GM21786 (cell line): ENCODE measurements at regions not wholly inside any gene's neighbourhood (a gene's known extent, or its start where the extent isn't known, plus 50 kb on each side); places are given as distances from the start of the nearest gene placed in this dataset.
"Not testable (repeated sequence)": the region's sequence is repeated elsewhere in the genome, so short reads cannot be mapped to it uniquely, and the experiment has no call there.

Experiments used
- ATAC-seq: cut with Tn5 transposase; IDR thresholded peaks from one replicate; pipeline ENCODE4 v1.9.1; 2021; ENCODE audit not compliant: unreplicated experiment

GRCh38 chr3:177495566-177495965 is 298.3 kb upstream of the TBL1XR1 start:
- no peak for ATAC-seq

GRCh38 chr3:177498037-177498857 is 301.0 kb upstream of the TBL1XR1 start:
- no peak for ATAC-seq

GRCh38 chr3:177499039-177499438 is 301.8 kb upstream of the TBL1XR1 start:
- ATAC-seq = not testable (repeated sequence)

DNA sequence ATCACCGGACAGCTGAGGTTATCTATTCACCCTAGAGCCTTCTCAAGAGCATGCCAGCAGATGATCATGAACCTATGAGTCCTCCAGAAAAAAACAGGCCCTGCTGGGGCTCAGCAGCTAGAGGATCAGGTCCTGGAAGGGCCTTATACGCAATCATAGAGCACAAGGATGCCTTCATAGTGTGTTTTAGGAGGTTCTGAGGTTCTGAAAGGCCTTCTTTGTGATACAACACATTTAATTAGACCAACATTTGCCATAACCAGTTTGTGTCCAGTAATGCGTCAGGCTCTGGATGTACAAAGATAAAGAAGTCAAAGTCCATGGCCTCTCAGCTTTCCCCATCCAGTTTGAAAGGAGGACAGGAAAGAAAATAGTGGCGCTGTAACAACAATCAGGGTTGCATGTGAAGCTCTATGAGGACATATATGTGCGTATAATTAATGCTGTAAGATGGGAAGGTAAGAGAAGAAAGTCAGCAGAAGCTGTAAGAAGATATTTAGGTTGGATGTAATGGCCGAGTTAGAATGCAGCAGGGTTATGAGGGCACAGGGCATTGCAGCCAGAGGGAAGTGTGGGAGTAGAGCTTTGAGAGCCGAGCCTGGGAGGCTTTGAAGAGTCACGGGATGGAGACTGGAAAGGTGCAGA is 302.6 kb upstream of the TBL1XR1 start:
- no peak for ATAC-seq

DNA sequence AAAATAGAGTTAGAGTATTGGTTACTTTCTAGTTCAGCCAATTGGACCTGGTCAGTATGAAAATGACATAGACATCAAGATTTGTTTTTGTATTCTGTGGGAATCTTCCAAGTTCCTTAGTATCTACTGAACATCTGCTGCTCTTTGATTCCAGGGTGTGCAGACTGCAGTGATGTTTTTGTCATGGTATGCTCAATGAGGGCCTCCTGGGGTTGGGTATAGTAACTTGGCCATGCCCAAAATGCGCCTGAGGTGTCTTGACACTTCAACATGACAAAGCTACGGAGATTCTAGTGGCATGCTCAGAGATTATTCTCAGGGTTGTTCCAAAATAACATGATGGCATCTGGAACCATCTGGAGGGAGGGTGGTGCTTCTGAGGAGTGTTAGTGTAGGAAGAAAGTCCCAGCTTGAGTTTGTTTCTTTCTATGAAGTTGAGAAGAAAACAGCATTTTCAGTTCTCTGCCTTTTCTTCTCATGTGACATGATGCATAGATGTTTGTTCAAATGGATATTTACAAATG is 313.5 kb upstream of the TBL1XR1 start:
- ATAC-seq = no peak

- no peak for ATAC-seq
These were observed 315.9 kb upstream of the TBL1XR1 start for GRCh38 chr3:177512945-177513814.

DNA sequence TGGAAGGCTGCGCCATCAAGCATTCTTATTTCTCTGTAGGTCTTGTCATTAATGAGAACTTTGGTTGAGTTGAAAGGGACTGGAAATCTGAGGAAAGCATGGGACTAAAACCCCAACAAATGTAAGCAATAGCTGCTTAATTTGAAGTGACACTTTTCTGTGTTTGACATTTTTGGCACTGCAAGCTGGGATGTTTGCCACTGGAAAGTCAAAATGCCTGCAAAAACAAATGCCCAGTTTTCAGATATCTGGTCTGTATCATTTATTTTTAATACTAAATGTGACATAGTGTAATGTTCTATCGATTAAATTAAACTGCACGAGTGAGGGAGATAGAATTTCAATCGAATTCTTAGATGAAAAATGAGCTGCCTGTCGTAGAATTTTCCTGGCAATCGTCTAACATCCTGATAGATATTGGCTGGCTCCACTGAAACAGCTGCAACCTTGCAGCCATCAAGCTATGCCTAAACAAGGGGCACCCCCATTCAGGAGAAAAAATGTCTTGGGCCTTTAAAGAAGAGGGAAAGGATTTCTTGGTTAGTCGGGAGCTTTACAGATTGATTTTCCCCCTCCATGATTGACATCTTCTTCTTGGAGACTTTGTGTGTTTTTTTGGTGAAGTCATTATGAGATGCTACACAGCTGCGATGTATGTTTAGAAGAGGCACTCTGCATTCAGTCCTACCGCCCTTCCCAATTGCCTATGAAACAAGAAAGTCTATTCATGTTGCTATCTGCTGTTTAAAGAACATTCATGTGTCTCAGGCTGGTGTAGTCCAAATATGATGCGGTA is 316.7 kb upstream of the TBL1XR1 start:
- ATAC-seq = no peak

DNA sequence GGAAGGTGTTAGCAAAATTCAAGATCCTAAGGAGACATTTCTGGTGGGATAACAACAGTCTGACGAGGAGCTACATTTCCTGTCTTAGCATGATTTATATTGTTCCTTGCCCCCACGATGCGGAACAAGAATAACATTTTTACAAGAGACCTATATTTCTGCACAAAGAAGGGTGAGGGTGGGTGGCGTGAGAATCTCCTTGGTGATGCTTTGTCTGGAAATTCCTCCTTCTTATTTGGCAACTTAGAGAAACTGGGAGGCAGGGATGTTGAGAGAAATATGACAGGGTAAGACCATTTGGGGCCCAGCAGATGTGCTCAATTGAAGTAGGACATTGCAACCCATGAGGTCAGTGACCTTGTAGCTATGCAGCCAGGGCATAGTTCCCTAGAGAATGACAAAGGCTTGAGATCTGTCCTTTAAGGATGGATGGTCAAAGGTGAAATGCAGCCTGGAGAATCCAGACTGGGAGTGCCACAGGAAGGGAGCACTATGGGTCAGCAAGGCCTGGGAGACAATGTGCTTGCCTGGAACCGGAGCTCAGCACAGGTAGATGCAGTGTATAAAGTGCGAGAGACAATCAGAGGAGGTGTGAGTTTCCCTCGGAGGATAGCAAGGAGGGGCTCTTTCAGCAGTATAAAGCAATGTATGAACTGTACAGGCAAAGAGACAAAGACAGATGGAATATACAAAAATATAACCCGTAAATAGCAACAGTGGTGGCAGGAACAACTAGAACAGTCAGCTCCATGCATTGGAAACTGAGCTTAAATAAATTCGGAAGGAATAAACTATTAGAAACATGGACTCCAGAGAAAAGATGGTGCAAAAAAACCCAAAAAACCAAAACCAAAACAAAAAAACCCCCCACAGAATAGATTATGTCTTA is 317.6 kb upstream of the TBL1XR1 start:
- ATAC-seq = no peak

DNA sequence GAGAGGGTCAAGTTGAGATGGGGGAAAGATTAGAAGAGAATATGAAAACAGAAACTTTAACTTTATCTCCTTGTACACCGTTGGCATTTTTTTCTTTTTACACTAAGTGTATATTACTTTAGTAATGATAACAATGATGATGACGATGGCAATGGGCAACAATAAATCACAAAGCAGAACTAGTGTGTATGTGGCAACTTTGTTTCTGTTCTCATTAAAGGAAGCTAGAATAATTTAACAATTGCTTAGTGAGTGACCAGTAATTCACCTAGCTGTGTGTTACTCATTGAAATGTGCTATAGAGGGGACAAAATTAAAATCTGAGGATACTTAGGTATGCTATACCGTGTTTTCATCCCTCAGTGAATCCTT is 318.5 kb upstream of the TBL1XR1 start:
- no peak for ATAC-seq

DNA sequence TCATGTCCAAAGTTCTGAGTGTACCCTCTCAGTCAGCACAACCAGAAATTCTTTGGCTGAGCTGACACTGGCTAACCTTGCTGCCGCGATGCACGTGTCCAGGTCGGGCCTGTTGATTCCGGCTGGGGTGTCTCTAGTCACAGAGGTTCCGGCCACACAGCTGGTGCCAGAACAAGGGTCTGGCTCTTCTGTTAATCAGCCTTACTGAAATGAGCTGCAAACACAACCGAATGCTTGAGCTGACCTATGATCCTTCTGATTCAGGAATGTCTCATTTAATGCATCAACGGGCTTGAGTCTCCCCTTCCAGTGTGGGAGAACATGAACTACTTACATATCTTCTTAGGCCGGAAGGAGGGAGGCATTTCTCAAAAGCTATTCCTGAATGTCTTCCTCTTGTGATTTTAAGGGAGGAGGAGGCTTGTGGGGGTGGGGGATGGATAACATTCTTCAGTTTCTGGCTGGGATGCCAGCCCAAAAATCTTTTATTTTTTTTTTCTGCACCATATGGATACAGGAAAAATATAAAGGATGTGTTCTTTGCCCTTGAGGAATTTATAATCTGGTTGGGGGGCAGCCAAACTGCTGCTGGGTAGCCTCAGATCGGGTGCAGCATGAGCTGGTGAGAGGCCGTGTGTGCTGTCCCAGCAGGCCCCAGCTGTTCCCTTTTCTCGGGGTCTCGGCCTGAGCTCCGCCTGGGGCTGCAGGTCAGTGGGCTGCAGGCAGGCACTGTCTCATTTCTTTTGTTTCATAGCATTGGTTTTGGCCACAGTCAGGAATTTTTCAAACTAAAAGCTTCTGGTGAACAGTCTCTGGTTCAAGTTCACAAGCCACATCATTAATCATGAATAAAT is 319.1 kb upstream of the TBL1XR1 start:
- no peak for ATAC-seq

GRCh38 chr3:177517906-177518305 is 320.6 kb upstream of the TBL1XR1 start:
- no peak for ATAC-seq

- no peak for ATAC-seq
These were observed 322.3 kb upstream of the TBL1XR1 start for GRCh38 chr3:177519588-177519987.

DNA sequence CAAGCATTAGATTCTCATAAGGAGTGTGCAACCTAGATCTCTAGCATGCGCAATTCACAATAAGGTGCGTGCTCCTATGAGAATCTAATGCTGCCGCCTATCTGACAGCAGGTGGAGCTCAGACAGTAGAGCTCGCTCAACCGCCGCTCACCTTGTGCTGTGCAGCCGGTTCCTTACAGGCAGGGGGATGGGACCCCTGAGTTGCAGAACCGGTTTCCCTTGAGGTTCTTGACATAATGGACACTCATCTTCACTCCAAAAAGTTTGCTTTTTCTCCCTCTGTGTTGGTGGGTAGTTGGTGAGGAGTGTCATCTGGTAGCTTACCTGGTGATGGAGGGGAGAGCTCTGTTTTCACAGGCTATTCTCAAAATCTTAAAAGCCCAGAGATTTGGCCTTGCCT is 324.0 kb upstream of the TBL1XR1 start:
- no peak for ATAC-seq

- no peak for ATAC-seq
These were observed 324.8 kb upstream of the TBL1XR1 start for GRCh38 chr3:177522051-177522450.

- ATAC-seq = no peak
These were observed 325.9 kb upstream of the TBL1XR1 start for GRCh38 chr3:177523067-177523675.

DNA sequence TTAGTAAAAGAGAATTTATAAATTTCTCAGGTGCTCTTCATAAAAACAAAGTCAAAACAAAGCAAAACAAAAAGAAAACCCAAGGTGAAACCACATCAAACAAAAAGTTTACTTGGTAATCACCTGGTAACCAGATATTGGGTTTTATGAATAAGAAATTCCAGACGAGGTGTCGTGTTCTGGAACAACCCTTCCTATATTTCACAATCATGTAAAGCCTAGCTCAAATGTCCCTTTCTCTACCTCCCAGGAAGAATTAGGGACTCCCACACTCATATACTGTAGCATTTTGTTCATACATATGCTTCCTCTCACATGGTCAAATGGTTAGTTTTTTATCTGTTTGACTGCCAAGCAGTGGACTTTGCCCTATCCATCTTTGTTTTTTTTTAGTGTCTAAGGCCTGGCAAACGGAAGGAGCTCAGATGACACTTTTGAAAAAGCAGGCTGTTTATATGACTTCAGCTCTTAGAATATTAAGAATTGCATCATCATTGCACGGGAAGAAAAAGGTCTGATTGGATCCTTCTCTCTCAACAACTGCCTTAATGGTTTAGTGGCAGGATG is 326.7 kb upstream of the TBL1XR1 start:
- no peak for ATAC-seq

GRCh38 chr3:177524742-177525141 is 327.5 kb upstream of the TBL1XR1 start:
- no peak for ATAC-seq

DNA sequence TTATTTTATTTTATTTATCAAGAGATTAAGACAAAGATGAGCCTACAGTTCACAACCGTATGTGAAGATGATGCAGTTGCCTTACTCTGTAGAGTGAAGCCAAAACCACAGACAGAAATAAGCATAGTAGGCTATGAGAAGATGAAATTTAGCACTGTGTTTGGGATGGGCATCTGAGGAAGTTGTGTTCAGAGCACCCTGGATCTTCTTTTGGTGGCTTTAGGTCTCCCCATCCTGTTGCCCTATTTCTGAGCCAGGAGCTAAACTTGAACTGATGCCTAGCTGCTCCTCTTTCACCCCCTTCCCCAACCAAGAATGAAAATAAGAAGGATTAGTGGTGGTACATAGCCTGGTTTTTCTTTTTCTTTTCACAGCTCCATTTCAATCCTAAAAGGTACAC is 328.1 kb upstream of the TBL1XR1 start:
- ATAC-seq = no peak
